HG02642 (cell line): ENCODE measurements at regions not wholly inside any gene's neighbourhood (a gene's known extent, or its start where the extent isn't known, plus 50 kb on each side); places are given as distances from the start of the nearest gene placed in this dataset.
"Not testable (repeated sequence)": the region's sequence is repeated elsewhere in the genome, so short reads cannot be mapped to it uniquely, and the experiment has no call there.

Experiments
- ATAC-seq: cut with Tn5 transposase; IDR thresholded peaks from one replicate; pipeline ENCODE4 v1.9.1; 2021; ENCODE audit warnings: mild to moderate bottlenecking; ENCODE audit not compliant: unreplicated experiment, poor library complexity

DNA sequence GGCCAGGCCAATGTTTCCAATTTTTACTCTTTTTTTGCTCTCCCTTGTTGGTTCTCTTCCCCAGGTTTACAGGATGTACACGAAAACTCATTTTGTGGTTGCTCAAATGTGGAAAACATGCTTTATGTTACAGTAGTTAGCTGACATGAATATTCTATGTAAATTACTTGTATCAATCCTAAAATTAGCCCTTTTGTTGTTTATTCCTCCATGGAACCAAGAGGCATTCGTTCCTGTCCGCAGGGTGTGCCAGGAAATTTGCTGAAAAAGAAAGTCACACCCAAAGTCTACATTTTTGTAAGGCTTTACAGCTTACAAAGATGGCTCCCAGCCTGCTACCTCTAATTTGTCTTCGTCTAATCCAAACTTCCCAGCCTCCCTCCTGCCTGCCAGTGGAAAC lies 652.3 kb downstream of the ETS1 start:
- no peak for ATAC-seq

DNA sequence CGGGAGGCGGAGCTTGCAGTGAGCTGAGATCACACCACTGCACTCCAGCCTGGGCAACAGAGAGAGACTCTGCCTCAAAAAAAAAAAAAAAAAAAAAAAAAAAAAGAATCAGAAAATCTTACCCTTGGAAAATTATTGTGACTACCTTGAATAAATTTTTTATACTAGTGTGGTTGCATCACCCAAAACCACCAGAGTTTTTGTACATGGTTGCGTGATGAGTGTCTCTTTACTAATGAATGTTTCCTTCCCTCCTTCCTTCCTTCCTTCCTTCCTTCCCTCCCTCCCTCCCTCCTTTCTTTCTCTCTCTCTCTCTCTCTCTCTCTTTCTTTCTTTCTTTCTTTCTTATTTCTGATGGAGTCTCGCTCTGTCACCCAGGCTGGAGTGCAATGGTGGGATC lies 653.4 kb downstream of the ETS1 start:
- ATAC-seq: not testable (repeated sequence)

DNA sequence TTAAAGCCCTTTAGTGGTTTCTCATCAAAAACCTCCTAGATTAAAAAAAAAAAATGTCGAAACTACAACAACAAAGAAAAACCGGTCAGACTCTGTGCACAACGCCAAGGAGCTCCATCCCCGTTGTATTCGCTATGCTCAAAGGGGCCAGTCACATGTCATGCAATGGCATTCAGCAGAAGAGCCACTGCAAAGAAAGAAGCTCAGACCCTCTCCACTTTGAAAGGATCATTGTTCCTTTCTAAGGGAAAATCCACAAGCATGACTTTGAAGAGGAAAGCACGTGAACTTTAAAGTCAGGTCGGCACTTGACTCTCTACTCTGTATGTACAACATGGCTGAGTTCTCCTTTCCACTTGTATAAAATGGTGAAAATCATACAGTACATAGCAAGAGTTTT lies 655.6 kb downstream of the ETS1 start:
- ATAC-seq: no peak

DNA sequence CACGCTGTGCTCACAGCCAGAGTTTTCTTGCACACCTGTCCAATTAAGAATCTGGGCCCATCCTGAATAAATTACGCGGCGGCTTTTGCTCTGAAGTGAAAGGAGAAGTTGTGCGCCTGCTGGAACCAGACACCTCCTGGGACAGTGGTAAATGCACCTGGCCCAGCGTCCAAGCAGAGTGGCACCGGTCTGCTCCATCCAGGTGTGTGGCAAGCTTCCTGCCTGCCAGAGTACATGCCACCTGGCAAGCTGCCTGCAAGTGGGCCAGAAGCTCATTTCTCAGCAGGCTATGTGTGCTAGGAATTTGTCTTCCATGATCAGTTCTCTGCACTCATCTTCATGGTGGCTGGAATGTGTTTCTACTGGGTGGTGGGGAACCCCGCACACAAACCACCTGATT lies 660.6 kb downstream of the ETS1 start:
- no peak for ATAC-seq

DNA sequence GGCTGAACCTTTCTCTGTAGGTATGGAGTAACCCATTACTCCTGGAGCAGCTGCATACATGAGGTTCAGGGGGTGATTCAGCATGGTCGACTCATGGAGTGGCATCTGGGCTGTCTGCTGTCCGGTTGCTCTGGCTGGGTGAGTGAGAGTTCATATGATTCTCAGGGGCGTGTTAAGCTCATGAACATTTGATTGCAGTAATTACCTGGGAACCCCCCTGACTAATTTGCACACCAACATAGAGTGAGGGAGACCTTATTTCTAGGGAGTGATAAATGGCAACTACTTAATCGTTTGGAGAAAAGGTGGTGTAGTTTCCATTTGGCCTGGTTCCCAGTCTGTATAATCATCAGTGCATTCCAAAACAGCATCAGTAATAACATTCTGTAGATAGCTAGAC lies 661.9 kb downstream of the ETS1 start:
- ATAC-seq: no peak

DNA sequence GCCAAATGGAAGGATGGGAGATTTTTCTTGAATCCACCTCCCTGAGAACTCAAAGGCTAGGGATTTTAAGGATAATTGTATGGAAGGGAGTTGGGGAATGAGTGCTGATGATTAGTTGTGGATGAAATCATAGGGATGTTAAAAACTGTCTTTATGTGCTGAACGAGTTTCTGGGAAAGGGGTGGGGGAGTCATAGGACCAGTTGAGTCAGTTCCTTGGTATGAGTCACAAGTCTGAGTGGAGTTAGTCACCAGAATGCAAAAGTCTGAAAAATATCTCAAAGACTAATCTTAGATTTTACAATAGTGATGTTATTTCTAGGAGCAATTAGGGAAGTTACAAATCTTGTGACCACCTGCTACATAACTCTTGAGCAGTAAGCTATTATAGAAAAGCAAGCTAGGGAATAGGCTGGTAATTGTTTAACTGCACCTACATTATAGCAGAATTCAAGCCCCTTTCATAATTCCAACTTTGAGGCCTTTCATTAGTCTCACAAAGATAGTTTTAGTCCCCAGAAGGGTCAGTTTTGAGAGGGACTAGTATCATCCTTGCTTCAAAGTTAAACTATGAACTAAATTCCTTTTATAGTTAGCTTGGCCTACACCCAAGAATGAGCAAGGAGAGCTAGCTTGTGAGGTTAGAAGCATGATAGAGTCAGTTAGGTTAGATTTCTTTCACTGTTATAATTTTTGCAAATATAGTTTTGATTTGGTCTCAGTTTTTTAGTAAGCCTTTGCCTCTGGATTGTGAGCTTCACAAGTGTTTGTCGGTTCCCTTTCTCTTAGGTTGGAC lies 668.0 kb downstream of the ETS1 start:
- ATAC-seq: no peak

DNA sequence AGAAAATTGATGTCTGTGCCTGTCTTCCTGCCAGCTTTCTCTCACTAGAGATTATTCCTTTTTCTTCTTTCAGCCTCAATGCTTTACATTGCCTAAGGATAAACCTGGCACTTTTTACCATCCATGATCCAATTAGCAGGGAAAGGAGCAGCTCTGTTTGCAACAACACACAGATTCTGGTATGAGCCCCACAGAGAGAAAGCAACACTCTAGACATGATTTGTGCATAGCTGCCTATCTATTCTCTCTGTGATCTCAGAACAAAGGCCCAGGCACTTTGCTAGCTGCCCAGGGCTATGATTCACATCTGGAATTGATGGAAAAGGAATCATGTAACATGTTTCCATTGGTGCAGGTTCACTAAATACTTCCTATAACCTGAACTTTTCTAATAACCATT lies 685.0 kb downstream of the ETS1 start:
- no peak for ATAC-seq

DNA sequence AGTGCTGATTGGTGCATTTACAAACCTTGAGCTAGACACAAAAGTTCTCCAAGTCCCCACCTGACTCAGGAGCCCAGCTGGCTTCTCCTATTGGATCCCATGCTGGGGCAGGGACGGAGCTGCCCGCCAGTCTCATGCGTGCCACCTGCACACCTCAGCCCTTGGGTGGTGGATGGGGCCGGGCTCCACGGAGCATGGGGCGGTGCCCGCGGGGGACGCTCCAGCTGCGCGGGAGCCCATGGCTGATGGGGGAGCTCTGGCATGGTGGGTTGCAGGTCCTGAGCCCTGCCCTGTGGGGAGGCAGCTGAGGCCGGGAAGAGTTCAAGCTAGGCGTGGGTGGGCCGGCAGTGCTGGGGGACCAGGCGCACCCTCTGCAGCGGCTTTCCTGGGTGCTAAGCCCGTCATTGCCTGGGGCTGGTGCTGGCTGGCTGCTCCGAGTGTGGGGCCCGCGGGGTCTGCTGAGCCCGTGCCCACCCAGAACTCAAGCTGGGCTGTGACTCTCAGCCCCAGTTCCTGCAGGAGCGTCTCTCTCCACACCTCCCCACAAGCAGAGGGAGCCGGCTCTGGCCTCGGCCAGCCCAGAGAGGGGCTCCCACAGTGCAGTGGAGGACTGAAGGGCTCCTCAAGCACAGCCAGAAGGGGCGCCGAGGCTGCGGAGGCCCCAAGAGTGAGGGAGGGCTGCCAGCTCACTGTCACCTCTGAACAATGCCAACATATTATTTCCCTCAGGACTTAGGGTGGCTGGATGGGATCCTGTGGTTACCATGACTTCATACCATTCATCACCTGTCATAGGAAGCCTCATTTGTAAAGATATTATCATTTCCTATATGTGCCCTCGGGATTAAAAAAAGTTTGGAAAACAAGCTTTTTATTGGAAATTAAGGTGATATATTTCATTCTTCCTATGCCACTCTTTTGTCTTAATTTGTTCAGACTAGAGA lies 688.7 kb downstream of the ETS1 start:
- no peak for ATAC-seq

DNA sequence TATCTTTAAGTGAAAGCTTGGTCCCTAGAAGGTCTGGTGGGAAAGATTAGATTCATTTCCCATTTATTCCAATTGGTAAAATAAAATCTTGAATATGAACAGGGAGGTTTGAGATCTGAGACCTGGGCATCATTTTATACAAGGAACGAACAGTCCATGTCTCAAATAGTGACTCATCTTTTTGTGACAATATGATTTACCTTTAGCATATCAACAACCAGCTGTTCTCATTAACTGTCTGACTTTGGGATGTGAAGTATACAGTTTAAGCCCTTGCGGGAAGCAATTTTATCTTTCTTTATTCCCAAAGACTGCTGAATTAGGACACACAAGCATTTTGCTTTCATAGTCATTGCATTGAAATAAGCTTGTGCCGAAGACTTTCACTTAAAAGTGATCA lies 691.6 kb downstream of the ETS1 start:
- ATAC-seq: no peak

DNA sequence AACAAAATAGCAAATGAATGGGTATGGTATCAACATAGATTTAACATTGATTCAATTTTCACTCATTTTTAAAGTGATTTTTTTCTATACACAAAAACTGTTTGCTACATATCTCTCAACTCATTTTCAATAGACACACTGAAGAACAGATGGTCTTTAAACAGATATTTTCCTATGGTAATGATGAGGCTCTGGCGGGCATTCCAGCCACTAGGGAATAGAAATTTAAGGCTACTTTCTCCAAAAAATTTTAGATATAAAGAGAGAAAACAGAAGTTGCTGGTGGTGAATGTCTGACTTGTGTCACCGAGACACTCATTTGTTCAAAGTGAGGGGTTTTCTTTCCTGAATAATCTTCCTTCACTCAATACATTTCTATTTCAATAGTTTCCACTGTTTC lies 693.0 kb downstream of the ETS1 start:
- no peak for ATAC-seq

DNA sequence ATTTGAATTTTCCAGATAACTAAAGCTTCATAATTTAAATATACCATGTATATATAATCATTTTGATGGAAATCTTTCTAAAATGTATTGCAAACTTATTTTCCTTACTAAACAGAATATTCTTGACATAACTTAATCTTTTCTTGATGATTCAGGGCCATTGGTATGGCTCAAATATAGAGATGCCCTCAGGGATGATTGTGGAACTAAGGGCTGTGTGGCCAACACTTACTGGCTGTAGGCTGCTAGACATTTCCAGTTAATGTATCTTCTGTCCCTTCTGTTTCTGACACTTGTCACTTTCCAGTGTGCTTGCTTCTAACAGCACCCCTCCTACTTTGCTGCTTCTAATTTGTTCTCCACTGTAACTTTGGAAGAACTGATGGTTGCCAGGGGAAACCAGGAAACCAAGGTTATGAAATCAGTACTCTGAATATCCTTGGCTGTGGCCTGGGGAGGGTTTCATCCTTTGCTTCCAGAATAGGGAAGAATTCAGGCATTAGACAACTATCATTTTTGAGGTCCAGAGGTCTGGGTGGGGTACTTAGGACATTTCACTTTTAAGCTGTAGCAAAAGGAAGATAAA lies 697.2 kb downstream of the ETS1 start:
- no peak for ATAC-seq

DNA sequence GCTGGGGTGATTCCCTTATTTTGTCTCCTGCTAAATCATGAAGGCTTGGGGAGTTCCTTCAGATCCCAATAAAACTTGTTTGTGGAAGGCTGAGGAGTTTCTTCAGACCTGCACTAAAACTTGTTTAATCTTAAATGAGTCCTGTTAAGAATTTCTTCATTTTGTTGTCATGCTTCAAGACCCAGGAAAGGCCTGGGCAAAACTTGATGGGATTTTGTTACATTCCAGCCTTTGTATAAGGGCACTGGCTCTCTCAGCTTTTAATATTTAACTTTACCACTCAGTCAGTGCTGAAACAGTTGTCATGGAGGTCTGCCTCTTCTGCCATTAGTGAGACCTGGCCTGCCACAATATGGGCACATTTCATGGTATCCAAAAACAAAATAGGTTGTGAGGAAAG lies 699.0 kb downstream of the ETS1 start:
- no peak for ATAC-seq

DNA sequence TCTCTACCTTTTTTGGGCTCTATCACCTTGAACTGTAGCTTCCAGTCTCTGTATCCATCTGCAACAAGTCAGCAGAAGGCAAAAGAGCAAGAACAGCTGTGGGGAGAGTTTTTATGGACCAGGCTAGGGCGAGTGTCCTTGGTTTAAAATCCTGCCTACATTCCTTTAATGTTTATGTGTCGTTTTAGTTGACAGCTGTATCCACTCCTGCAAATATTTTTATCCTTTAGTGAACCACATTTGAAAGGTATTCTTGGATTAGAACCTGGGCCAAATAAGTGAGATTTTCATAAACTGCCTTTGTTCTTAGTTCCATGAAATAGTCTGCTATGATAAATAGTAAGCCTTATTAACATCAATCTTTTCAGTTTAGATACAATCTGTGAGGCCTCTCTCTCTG lies 712.2 kb downstream of the ETS1 start:
- ATAC-seq: no peak

DNA sequence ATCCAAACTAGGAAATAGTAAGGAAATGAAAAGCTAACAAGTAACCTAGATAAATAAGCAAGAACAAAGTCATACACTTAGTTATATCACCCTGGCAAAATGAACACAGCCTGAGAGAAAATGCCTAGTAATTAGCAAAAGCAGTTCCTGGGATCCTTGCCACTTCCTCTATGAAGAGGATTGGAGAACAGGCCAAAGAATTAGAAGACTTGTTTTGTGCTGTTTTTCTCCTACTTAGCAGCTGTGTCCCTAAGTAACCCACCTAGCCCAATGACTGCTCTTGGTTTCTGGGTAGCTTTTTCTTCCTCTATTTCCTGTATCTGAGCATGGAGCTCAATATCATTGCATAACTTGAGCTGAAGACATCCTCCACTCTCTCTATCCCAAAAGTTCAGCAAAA lies 713.9 kb downstream of the ETS1 start:
- no peak for ATAC-seq

DNA sequence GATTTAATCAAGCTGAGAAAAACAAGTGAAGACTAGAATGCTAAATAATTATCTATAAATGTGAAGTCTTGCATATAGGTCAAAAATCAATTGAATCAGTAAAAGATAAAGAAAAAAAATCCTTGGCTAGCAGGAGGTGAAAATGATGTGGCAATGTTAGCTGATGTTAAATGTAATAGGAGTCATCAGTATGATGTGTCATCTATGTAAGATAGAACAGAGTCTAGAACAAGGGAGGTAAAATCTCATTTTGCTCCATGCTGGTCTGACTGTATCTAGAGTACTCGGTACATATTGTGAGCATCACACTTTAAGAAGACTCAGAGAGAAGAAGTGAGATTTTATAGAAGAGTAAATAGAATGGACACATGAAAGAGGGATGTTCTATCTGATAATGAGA lies 721.2 kb downstream of the ETS1 start:
- ATAC-seq: no peak

DNA sequence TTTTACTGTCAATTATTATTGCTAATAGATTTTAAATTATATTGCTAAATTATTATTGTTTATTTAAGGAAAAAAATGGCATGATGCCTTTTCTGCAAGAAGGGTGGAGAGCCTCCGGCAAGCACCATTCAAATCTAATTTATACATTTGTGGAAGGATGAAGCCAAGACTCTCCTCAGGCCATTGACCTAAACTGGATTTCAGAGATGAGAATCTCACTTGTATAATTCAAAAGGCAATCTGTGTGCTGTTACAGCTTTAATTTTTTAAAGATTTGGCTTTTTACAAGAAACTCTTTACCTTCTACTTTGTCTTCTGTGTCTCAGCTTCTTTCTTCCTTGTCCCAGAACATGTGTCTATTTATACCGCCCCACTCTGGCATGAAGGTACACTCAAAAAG lies 722.5 kb downstream of the ETS1 start:
- no peak for ATAC-seq

DNA sequence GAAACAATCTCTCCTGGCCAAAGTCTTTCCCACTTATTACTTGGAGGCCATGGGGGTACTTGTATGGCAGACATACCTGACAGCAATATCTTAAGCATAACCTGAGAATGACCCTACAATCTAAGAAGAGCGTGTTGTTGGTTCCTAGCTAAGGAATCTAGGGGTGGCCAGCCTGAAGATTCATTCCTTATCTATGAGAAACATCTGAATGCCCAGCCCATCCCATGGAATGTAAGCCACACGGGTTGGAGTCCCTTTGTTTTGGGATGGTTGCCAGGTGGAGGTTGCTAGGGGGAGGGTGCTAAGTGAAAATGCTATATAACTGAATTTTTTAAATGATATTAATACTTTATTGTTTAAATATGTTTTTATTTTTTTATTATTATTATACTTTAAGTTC lies 725.0 kb downstream of the ETS1 start:
- ATAC-seq: no peak

DNA sequence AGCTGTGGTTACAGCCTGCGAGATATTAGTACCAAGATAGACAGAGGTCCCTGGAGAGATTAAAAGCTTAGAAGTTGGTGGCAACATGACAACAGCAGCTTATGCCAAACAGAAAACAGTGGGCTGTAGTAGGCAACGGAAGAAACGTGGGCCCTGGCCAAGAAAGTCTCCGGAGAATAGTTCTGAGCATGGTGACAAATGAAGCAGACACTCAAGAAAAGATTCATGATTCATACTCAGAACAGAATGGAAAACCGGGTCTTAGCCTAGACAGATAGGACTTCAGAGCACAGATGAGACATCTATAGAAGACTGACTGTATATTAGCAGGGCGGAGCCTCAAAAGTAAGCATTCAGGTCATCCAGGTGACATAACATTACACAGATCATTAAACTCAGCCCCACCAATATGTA lies 727.4 kb downstream of the ETS1 start:
- ATAC-seq: no peak

DNA sequence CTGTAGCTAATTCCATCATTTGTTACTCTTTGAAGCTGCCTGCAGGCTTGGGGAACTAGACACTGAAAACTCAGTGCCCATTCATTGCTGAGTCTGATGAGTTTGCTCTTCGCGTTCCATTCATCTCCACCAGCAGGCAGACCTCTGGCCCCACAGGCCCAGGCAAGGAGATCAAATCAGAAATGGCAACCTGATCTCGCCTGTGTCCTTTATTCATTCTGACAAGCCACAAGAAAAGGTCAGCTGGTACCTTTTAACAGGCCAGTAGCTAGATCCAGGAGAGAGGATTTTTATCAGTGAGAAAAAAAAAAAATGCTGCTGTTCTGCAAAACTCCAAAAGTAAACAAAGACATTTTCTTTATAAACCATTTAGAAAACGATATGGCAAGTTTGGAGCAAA lies 742.5 kb downstream of the ETS1 start:
- ATAC-seq: no peak

DNA sequence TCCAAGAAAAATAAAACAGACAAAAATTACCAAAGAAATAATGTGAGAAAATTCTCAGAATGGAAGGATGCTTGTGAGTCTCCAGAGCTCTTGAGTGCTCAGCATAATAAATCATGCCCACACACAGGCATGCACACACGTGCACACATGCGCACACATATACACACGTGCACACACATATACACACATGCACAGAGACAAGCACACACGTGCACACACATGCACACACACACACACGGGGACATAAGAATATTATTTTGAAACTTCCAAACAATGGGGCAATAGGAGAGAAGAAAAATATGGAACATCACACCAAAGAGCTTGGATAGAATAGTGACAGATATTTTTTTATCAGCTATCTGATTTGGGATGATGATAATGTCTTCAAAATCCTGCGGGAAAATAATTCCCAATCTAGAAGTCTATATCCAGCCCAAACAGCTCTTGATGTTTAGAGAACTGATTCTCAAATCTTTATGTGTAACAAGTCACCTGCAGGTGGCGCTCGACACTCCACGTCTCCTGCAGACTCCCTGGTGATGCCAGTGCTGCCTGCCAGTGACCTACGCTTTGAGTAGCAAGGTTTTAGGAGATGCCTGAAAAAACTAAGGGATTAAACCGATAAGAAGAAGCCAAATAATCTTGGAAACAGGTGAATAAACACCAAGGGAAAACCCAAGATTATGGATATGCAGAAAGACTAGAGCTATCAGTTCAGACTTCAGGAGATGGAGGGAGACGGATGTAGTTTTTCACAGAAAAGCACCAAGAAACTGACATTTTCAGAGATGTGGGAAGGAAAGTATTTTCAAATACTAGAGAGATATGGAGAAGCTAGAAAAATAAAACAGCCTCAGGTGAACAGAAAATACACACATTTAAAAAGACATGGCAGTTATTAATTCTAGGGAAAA lies 743.6 kb downstream of the ETS1 start:
- peak; percentile 74 for ATAC-seq
